NOMO-1 treated with dmso at 0.1 percent for 144 hours (cell line): ENCODE measurements at regions not wholly inside any gene's neighbourhood (a gene's known extent, or its start where the extent isn't known, plus 50 kb on each side); places are given as distances from the start of the nearest gene placed in this dataset.
"Not testable (repeated sequence)": the region's sequence is repeated elsewhere in the genome, so short reads cannot be mapped to it uniquely, and the experiment has no call there.

ENCODE experiments used
- DNase-seq: peaks from one replicate; lab custom pipeline; 2025; ENCODE audit not compliant: unreplicated experiment; lab: John Stamatoyannopoulos, UW

GRCh38 chrX:22758807-22759481 is 240.8 kb upstream of the DDX53 start:
- DNase-seq = no peak

- DNase-seq = no peak
Measured at GRCh38 chrX:22760513-22761057, 239.2 kb upstream of the DDX53 start.

- no peak for DNase-seq
Measured at GRCh38 chrX:22788221-22788620, 211.5 kb upstream of the DDX53 start.

- no peak for DNase-seq
Measured at GRCh38 chrX:22795671-22796070, 204.1 kb upstream of the DDX53 start.

- peak; percentile 73 for DNase-seq
Measured at GRCh38 chrX:22800360-22800759, 199.4 kb upstream of the DDX53 start.

- DNase-seq = no peak
Measured at GRCh38 chrX:22800806-22801205, 199.0 kb upstream of the DDX53 start.

GRCh38 chrX:22803353-22803752 is 196.4 kb upstream of the DDX53 start:
- DNase-seq = no peak

- DNase-seq = no peak
Measured at GRCh38 chrX:22810876-22811275, 188.9 kb upstream of the DDX53 start.

GRCh38 chrX:22818061-22818460 is 181.7 kb upstream of the DDX53 start:
- DNase-seq = no peak

GRCh38 chrX:22855693-22856092 is 144.1 kb upstream of the DDX53 start:
- DNase-seq = no peak

- no peak for DNase-seq
Measured at GRCh38 chrX:22859642-22860041, 140.1 kb upstream of the DDX53 start.

GRCh38 chrX:22866801-22867200 is 133.0 kb upstream of the DDX53 start:
- DNase-seq = not testable (repeated sequence)

- DNase-seq = no peak
Measured at GRCh38 chrX:22882543-22882942, 117.2 kb upstream of the DDX53 start.

- no peak for DNase-seq
Measured at GRCh38 chrX:22889819-22890218, 109.9 kb upstream of the DDX53 start.

- no peak for DNase-seq
Measured at GRCh38 chrX:22912616-22913015, 87.1 kb upstream of the DDX53 start.

- peak; percentile 0 for DNase-seq
Measured at GRCh38 chrX:22922961-22923360, 76.8 kb upstream of the DDX53 start.

GRCh38 chrX:22934640-22935039 is 65.1 kb upstream of the DDX53 start:
- no peak for DNase-seq

- DNase-seq = no peak
Measured at GRCh38 chrX:22944945-22945344, 54.8 kb upstream of the DDX53 start.
